Gastroesophageal sphincter (tissue), 3 donors: ENCODE measurements at regions not wholly inside any gene's neighbourhood (a gene's known extent, or its start where the extent isn't known, plus 50 kb on each side); places are given as distances from the start of the nearest gene placed in this dataset.

Experiments used
- CTCF ChIP-seq, 4 experiments: fragments of 200-600 bp in 2 of 4; fragments of 450-650 bp in 2 of 4; sonication (generic) in 1 of 4; IDR thresholded peaks; one replicate each; pipeline ENCODE4 v1.5.1; 2017 to 2019; ENCODE audit warnings: antibody characterized with exemption in 4 of 4, mild to moderate bottlenecking in 2 of 4, moderate library complexity in 2 of 4
- POLR2AphosphoS5 ChIP-seq: sonication (generic); formaldehyde crosslinking; IDR thresholded peaks from one replicate; pipeline ENCODE4 v1.6.1; 2017; ENCODE audit warnings: antibody characterized with exemption

GRCh38 chr5:125245216-125245615 is 498.8 kb upstream of the ZNF608 start:
- TF ChIP-seq POLR2AphosphoS5: no peak
- TF ChIP-seq CTCF (IDR thresholded peaks at IDR 0.05): no peak
